K562 (cell line): ENCODE measurements at regions not wholly inside any gene's neighbourhood (a gene's known extent, or its start where the extent isn't known, plus 50 kb on each side); places are given as distances from the start of the nearest gene placed in this dataset.

Experiments used
- ATAC-seq: fragments of 200-7000 bp; cut with Tn5 transposase; 3 replicates; pipeline ENCODE4 v1.9.1; 2020; ENCODE audit warnings: moderate library complexity
- BruUV-seq: library from RNA; stranded (reverse); fragments of 400-500 nt; replicated peaks from 2 replicates; lab custom pipeline; 2021; lab: Mats Ljungman, UMichigan
- CTCF ChIA-PET: fragments of 300-600 bp; formaldehyde crosslinking; extraction: SDS; loops from one replicate; lab custom pipeline; 2021; ENCODE audit warnings: low intra/inter-chr PET ratio; lab: Yijun Ruan, JAX
- POLR2A ChIA-PET: fragments of 300-600, 350-650 bp; sonication (Branson Sonifier 250); formaldehyde crosslinking; extraction: SDS; loops from one replicate; lab custom pipeline; 2021; ENCODE audit warnings: antibody characterized with exemption, inconsistent platforms; lab: Yijun Ruan, JAX
- DNase-seq, 4 experiments: peaks; one replicate each; pipeline versions ENCODE4 v3.0.0 to v3.0.0-alpha.2; 2011 to 2018; ENCODE audit warnings: low spot score in 3 of 4, mixed read lengths in 3 of 4; ENCODE audit errors: extremely low read depth in 1 of 4
- FAIRE-seq: peaks from 2 replicates; lab custom pipeline; 2011; peaks lifted over from hg19 to GRCh38; lab: Jason Lieb, UNC
- H2AFZ ChIP-seq: 2 replicates; pipeline ENCODE4 v1.6.0; 2011; ENCODE audit warnings: low read depth, low read length, control low read depth, inconsistent platforms
- H3K27ac ChIP-seq: fragments of 200-600 bp; 3 replicates; pipeline ENCODE4 v1.8.0; 2011; ENCODE audit warnings: low read depth, mild to moderate bottlenecking, control low read depth, inconsistent platforms, low read length, moderate library complexity, mixed read lengths; ENCODE audit errors: extremely low read depth
- H3K27me3 ChIP-seq, 2 experiments: fragments of 300-600 bp in 1 of 2; 2 replicates in 1 of 2; 3 replicates in 1 of 2; pipeline versions ENCODE4 v1.6.0 to v1.8.0; 2011; ENCODE audit warnings: inconsistent platforms in 2 of 2, low read length in 2 of 2, mild to moderate bottlenecking in 1 of 2, mixed read lengths in 1 of 2, moderate library complexity in 1 of 2; ENCODE audit not compliant: control insufficient read depth in 2 of 2, insufficient read depth in 2 of 2
- H3K36me3 ChIP-seq: fragments of 300-600 bp; 3 replicates; pipeline ENCODE4 v1.8.0; 2011; ENCODE audit warnings: mild to moderate bottlenecking, low read length, inconsistent platforms; ENCODE audit not compliant: control insufficient read depth, insufficient read depth
- H3K4me1 ChIP-seq, 2 experiments: fragments of 200-600 bp in 1 of 2; replicated peaks in 1 of 2; 2 replicates in 1 of 2; 3 replicates in 1 of 2; pipeline versions ENCODE4 v1.5.1 to v1.8.0; 2011; ENCODE audit warnings: inconsistent platforms in 2 of 2, low read length in 2 of 2, mild to moderate bottlenecking in 1 of 2, mixed read lengths in 1 of 2, moderate library complexity in 1 of 2; ENCODE audit not compliant: control insufficient read depth in 2 of 2, insufficient read depth in 2 of 2
- H3K4me2 ChIP-seq: 2 replicates; pipeline ENCODE4 v1.6.1; 2011; ENCODE audit warnings: low read length, control low read depth, inconsistent platforms, mixed read lengths; ENCODE audit not compliant: insufficient read depth
- H3K4me3 ChIP-seq: fragments of 200-600 bp; sonication (generic), shearing (Covaris generic); 2 replicates; pipeline ENCODE4 v1.5.1; 2016; ENCODE audit warnings: control low read depth, inconsistent platforms
- H3K79me2 ChIP-seq: fragments of 200-600 bp; 3 replicates; pipeline ENCODE4 v1.8.0; 2011; ENCODE audit warnings: low read length, inconsistent platforms; ENCODE audit not compliant: control insufficient read depth, insufficient read depth
- H3K9ac ChIP-seq, 2 experiments: 2 replicates each; pipeline versions ENCODE4 v1.6.0 to v1.6.1; 2011; ENCODE audit warnings: low read depth in 2 of 2, low read length in 2 of 2, control low read depth in 1 of 2, inconsistent platforms in 1 of 2, mild to moderate bottlenecking in 1 of 2, mixed read lengths in 1 of 2; ENCODE audit not compliant: insufficient read depth in 1 of 2
- H3K9me1 ChIP-seq: one replicate; pipeline ENCODE4 v1.6.0; 2011; ENCODE audit warnings: inconsistent platforms, mild to moderate bottlenecking, low read length, moderate library complexity; ENCODE audit not compliant: control insufficient read depth, insufficient read depth
- H3K9me3 ChIP-seq: replicated peaks from 2 replicates; pipeline ENCODE4 v1.5.1; 2011; ENCODE audit warnings: low read depth, low read length, inconsistent platforms; ENCODE audit not compliant: control insufficient read depth, insufficient read depth
- H4K20me1 ChIP-seq: replicated peaks from 2 replicates; pipeline ENCODE4 v1.6.1; 2011; ENCODE audit warnings: low read length, inconsistent platforms, mixed read lengths; ENCODE audit not compliant: control insufficient read depth, insufficient read depth
- CAMTA2 ChIP-seq: fragments of 250-450 bp; sonication (Bioruptor Pico); conservative IDR thresholded peaks from 2 replicates; pipeline ENCODE4 v1.5.1; 2022
- CCNT2 ChIP-seq: IDR thresholded peaks from 2 replicates; pipeline ENCODE4 v1.6.1; 2011; ENCODE audit warnings: borderline replicate concordance, low read depth, mild to moderate bottlenecking, moderate library complexity, mixed read lengths, low read length; ENCODE audit not compliant: insufficient read length; ENCODE audit errors: extremely low read depth
- CXXC5 ChIP-seq: fragments of 250-450 bp; sonication (Bioruptor Pico); IDR thresholded peaks from 2 replicates; pipeline ENCODE4 v1.8.0; 2022; ENCODE audit warnings: inconsistent platforms, mild to moderate bottlenecking, moderate library complexity
- FOXK2 ChIP-seq, 2 experiments: fragments of 450-650 bp; IDR thresholded peaks in 1 of 2; conservative IDR thresholded peaks in 1 of 2; 2 replicates each; pipeline ENCODE4 v1.6.1; 2016; ENCODE audit warnings: low read depth in 2 of 2, mild to moderate bottlenecking in 1 of 2
- GTF2E2 ChIP-seq: fragments of 200-800 bp; sonication (Bioruptor generic); IDR thresholded peaks from 2 replicates; pipeline ENCODE4 v1.6.1; 2016; ENCODE audit warnings: missing genetic modification characterization, missing compliant biosample characterization
- IRF9 ChIP-seq: fragments of 450-650 bp; IDR thresholded peaks from 2 replicates; pipeline ENCODE4 v1.6.1; 2016; ENCODE audit warnings: missing biosample characterization, missing genetic modification characterization
- NFIC ChIP-seq: fragments of 450-650 bp; IDR thresholded peaks from 2 replicates; pipeline ENCODE4 v1.6.1; 2017; ENCODE audit warnings: mild to moderate bottlenecking, inconsistent platforms
- PBX2 ChIP-seq, 2 experiments: IDR thresholded peaks in 1 of 2; conservative IDR thresholded peaks in 1 of 2; 2 replicates each; pipeline ENCODE4 v1.6.1; 2016; ENCODE audit warnings: low read depth in 2 of 2, mild to moderate bottlenecking in 1 of 2, missing compliant biosample characterization in 1 of 2, missing genetic modification characterization in 1 of 2, moderate library complexity in 1 of 2
- SMAD1 ChIP-seq: fragments of 150-350 bp; IDR thresholded peaks from 2 replicates; pipeline ENCODE4 v1.6.1; 2014; ENCODE audit warnings: low read length, low read depth; ENCODE audit not compliant: partially characterized antibody
- ZBTB26 ChIP-seq: fragments of 450-650 bp; formaldehyde crosslinking; IDR thresholded peaks from 2 replicates; pipeline ENCODE4 v1.4.0; 2022; ENCODE audit warnings: missing genetic modification characterization
- ZFX ChIP-seq: sonication (generic); formaldehyde crosslinking; IDR thresholded peaks from 2 replicates; pipeline ENCODE4 v1.8.0; 2022; ENCODE audit warnings: mild to moderate bottlenecking, missing genetic modification reagents, moderate library complexity
- WGBS: fragments of 100-300 bp; shearing (Covaris generic); methylation state at CpG from one replicate; pipeline ENCODE4 v1.1.6; 2016; ENCODE audit warnings: low coverage, mixed read lengths; ENCODE audit not compliant: insufficient coverage; ENCODE audit errors: missing lambda C conversion rate; 5-methylcytosine and 5-hydroxymethylcytosine counted together
- in situ Hi-C: fragments of 300-500 bp; cut with MboI; formaldehyde crosslinking; loops from 4 replicates; pipeline ENCODE4 v1.15.0; 2018; ENCODE audit warnings: inconsistent platforms, mixed read lengths
- intact Hi-C: fragments of 100-400 bp; cut with micrococcal nuclease; formaldehyde crosslinking; loops from 2 replicates; pipeline ENCODE4 v1.14.2; 2022

GRCh38 chr13:72648513-72649065, 78.8 kb downstream of the MZT1 start (continued):
- TF ChIP-seq PBX2 (CRISPR knock-in tag; IDR thresholded peaks at IDR 0.05; ENCODE audit: low read depth) (no peak), PBX2 (tag; conservative IDR thresholded peaks at IDR 0.05; ENCODE audit: low read depth) (no peak), FOXK2 (conservative IDR thresholded peaks at IDR 0.05 in 1 of 2, IDR thresholded peaks at IDR 0.05 in 1 of 2; ENCODE audit: low read depth in 2 of 2) (peak; percentile 24 to 50; a peak in 1 of 4 replicates)
- TF ChIP-seq, all 486 proteins: peak for 4

GRCh38 chr13:72647422-72647821, 80.0 kb downstream of the MZT1 start:
- Histone ChIP-seq H3K4me2 (no peak overlapping the region), H3K4me3 (no peak overlapping the region), H3K9ac (no peak overlapping the region), H4K20me1 (no peaks in the 10 kb centered on the region), H3K27me3 (no peaks in the 10 kb centered on the region), H3K27ac (no peak overlapping the region), H3K79me2 (no peaks in the 10 kb centered on the region), H3K36me3 (no peaks in the 10 kb centered on the region), H3K9me1 (no peaks in the 10 kb centered on the region), H3K9me3 (no peaks in the 10 kb centered on the region), H3K4me1 (no peaks in the 10 kb centered on the region), H2AFZ (no peak overlapping the region)
- 0% methylated on average over 2 of the region's 2 CpGs for WGBS
- no TSS peak for BruUV-seq
- ATAC-seq = no peak
- in situ Hi-C loops (no loop called here), intact Hi-C loops (no loop called here)
- no peak for DNase-seq
- CTCF ChIA-PET = no interaction called here
- TF ChIP-seq CAMTA2 (CRISPR knock-in tag) (no peak), FOXK2 (conservative IDR thresholded peaks at IDR 0.05 in 1 of 2, IDR thresholded peaks at IDR 0.05 in 1 of 2; ENCODE audit: low read depth in 2 of 2) (no peak), NFIC (no peak), ZFX (CRISPR knock-in tag) (no peak), IRF9 (tag) (no peak), GTF2E2 (tag) (no peak), CXXC5 (CRISPR knock-in tag) (no peak), CCNT2 (no peak), SMAD1 (no peak), ZBTB26 (CRISPR knock-in tag) (no peak)
- POLR2A ChIA-PET = no interaction called here
- FAIRE-seq = no peak
